ENCODE measurements at regions not wholly inside any gene's neighbourhood (a gene's known extent, or its start where the extent isn't known, plus 50 kb on each side); places are given as distances from the start of the nearest gene placed in this dataset.

DNA sequence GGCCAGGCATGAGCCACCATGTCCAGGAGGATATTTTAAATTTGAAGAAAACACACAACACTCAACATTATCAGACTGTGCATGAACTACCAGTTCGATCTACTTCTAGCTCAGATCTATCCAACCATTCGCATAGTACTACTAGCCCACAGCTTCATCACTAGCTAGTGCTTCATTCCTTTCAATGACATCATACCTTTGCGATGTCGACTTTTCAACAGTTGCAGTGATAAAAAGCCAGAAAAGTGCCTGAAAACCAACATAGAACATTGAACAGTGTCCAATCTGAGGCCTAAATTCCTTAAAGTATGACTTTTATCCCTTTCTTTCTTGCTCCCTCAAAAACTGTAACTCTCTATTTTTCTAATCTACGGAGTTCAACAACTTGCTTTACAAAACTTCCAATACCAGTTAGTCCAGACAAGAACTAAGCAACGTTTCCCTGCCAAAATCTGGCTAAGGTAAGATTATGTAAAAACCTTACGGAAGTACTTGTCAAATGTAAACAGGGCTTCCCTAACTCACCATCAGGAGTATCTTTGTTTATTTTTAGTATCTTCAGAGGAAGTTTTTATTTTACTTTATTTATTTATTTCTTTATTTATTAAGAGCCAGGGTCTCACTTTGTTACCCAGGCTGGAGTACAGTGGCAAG lies 434.0 kb upstream of the JARID2 start:
- no peak overlapping the region for H3K14ac ChIP-seq (ENCODE audit: insufficient read depth, low read length)
- no peak overlapping the region for H3K56ac ChIP-seq (ENCODE audit: insufficient read length, low read depth, low read length)
- Mint-ChIP-seq H3K9me3 (peaks cover 6 to 11% of the 10 kb centered on the region in 2 experiments), H3K27ac (no peak overlapping the region; a peak in 2 of 7 replicates), H3K4me1 (peaks cover 26 to 27% of the 10 kb centered on the region in 2 experiments), H3K4me3 (no peak overlapping the region), H3K27me3 (ENCODE audit: low read depth) (no peaks in the 10 kb centered on the region), H3K36me3 (ENCODE audit: insufficient read depth in 1 of 3, low read depth in 3 of 3) (peaks cover 6 to 13% (median 8%) of the 10 kb centered on the region in 3 experiments)
- H3K79me1 ChIP-seq (ENCODE audit: insufficient read depth, low read depth, low read length, poor library complexity, severe bottlenecking), result no peaks in the 10 kb centered on the region
- no peaks in the 10 kb centered on the region for H4K20me1 ChIP-seq (ENCODE audit: control insufficient read depth, insufficient read depth, insufficient read length)
- no peak overlapping the region for H3K4ac ChIP-seq (ENCODE audit: low read depth, low read length)
- no peak overlapping the region for H2AFZ ChIP-seq (ENCODE audit: low read length)
- H4K8ac ChIP-seq (replicated peaks; ENCODE audit: insufficient read length, low read depth, low read length), result no peak overlapping the region
- no peak overlapping the region for H2AK5ac ChIP-seq (ENCODE audit: insufficient read length, low read length)
- no peak overlapping the region for H4K5ac ChIP-seq (ENCODE audit: insufficient read length, low read depth, low read length)
- no peak overlapping the region for H3K9ac ChIP-seq (ENCODE audit: extremely low read depth, insufficient read length, low read length)
- TF ChIP-seq, protein P1, sequence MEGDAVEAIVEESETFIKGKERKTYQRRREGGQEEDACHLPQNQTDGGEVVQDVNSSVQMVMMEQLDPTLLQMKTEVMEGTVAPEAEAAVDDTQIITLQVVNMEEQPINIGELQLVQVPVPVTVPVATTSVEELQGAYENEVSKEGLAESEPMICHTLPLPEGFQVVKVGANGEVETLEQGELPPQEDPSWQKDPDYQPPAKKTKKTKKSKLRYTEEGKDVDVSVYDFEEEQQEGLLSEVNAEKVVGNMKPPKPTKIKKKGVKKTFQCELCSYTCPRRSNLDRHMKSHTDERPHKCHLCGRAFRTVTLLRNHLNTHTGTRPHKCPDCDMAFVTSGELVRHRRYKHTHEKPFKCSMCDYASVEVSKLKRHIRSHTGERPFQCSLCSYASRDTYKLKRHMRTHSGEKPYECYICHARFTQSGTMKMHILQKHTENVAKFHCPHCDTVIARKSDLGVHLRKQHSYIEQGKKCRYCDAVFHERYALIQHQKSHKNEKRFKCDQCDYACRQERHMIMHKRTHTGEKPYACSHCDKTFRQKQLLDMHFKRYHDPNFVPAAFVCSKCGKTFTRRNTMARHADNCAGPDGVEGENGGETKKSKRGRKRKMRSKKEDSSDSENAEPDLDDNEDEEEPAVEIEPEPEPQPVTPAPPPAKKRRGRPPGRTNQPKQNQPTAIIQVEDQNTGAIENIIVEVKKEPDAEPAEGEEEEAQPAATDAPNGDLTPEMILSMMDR (conservative IDR thresholded peaks at IDR 0.05), result no peak
- H3K4me1 ChIP-seq (ENCODE audit: insufficient read depth, low read length), result no peaks in the 10 kb centered on the region; the same call in 1 of the 2 replicates
- no peak overlapping the region for H3T11ph ChIP-seq (ENCODE audit: low read length)
- H3K9me3 ChIP-seq (ENCODE audit: control insufficient read depth, low read depth, low read length), result peaks cover 7% of the 10 kb centered on the region
- no peaks in the 10 kb centered on the region for H3K23me2 ChIP-seq (ENCODE audit: insufficient read length, low read depth, low read length, poor library complexity, severe bottlenecking)
- H4K91ac ChIP-seq (ENCODE audit: insufficient read length, low read depth, low read length), result no peak overlapping the region
- H2BK12ac ChIP-seq (ENCODE audit: insufficient read length, low read depth, low read length), result no peak overlapping the region
- H2BK20ac ChIP-seq (ENCODE audit: low read depth, low read length, poor library complexity, severe bottlenecking), result no peak overlapping the region
- H3K23ac ChIP-seq (ENCODE audit: insufficient read length, low read depth, low read length), result no peak overlapping the region
- DNase-seq, result no peak
- H3K4me2 ChIP-seq (ENCODE audit: insufficient read depth, insufficient read length, low read length), result no peak overlapping the region
- H3K18ac ChIP-seq (ENCODE audit: insufficient read length, low read depth, low read length), result no peak overlapping the region
- no peak overlapping the region for H2BK5ac ChIP-seq (ENCODE audit: insufficient read length, low read length)
- H3K27ac ChIP-seq (ENCODE audit: insufficient read length, low read depth, low read length), result no peak overlapping the region
- H3K79me2 ChIP-seq (ENCODE audit: insufficient read depth, low read length), result no peaks in the 10 kb centered on the region
- WGBS (ENCODE audit: extremely low coverage, insufficient read length, low lambda C conversion rate), result no CpG with 5 or more reads among the region's 7 CpGs
- no peaks in the 10 kb centered on the region for H3K27me3 ChIP-seq (ENCODE audit: insufficient read depth, low read length)
- no peak overlapping the region for H2BK15ac ChIP-seq (ENCODE audit: low read depth, low read length)
- H2BK120ac ChIP-seq (ENCODE audit: low read depth, low read length, poor library complexity, severe bottlenecking), result no peak overlapping the region
